ENCODE measurements at regions not wholly inside any gene's neighbourhood (a gene's known extent, or its start where the extent isn't known, plus 50 kb on each side); places are given as distances from the start of the nearest gene placed in this dataset.

DNA sequence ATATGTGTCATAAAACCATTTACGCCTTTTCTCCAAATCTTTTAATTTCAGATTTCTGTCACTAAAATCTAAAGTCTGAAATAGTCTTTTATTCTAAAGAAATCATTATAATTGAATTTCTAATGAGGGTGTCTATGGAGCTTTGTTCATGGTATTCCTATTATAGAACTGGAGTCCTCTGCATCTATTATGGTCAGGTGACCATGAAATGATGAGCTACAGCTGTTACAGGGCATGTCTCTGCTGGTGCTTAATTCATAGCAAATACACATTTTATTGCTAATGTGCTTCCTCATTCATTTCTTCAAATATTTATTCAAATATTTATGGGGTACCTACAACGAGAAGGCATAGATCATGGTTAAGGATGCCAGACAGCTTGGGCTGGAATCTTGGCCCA, 126.1 kb downstream of the NAA11 start:
- TF ChIP-seq CTCF (IDR thresholded peaks at IDR 0.05) (no peak), POLR2A (IDR thresholded peaks at IDR 0.05) (no peak)
